ENCODE measurements at regions not wholly inside any gene's neighbourhood (a gene's known extent, or its start where the extent isn't known, plus 50 kb on each side); places are given as distances from the start of the nearest gene placed in this dataset.

GRCh38 chr5:92496545-92496944, 1084.5 kb downstream of the NR2F1-AS1 start:
- no peak for TF ChIP-seq TCF7L2 (IDR thresholded peaks at IDR 0.05; ENCODE audit: low read depth, low read length)
- TF ChIP-seq CTCF (IDR thresholded peaks at IDR 0.05): no peak
